ENCODE measurements at regions not wholly inside any gene's neighbourhood (a gene's known extent, or its start where the extent isn't known, plus 50 kb on each side); places are given as distances from the start of the nearest gene placed in this dataset.

DNA sequence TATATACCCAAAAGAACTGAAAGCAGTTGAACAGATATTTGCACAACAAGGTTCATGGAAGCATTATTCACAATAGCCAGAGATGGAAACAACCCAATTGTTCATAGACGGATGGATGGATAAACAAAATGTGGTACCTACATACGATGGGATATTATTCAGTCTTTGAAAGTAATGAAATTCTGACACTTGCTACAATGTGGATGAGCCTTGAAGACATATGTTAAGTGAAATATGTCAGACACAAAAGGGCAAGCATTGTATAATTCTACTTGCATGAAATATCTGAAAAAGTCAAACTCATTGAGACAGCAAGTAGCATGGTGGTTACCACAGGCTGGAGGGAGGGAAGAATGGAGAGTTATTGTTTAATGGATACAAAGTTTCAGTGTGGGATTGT lies 696.1 kb downstream of the MATN1 start:
- TF ChIP-seq, protein P1, sequence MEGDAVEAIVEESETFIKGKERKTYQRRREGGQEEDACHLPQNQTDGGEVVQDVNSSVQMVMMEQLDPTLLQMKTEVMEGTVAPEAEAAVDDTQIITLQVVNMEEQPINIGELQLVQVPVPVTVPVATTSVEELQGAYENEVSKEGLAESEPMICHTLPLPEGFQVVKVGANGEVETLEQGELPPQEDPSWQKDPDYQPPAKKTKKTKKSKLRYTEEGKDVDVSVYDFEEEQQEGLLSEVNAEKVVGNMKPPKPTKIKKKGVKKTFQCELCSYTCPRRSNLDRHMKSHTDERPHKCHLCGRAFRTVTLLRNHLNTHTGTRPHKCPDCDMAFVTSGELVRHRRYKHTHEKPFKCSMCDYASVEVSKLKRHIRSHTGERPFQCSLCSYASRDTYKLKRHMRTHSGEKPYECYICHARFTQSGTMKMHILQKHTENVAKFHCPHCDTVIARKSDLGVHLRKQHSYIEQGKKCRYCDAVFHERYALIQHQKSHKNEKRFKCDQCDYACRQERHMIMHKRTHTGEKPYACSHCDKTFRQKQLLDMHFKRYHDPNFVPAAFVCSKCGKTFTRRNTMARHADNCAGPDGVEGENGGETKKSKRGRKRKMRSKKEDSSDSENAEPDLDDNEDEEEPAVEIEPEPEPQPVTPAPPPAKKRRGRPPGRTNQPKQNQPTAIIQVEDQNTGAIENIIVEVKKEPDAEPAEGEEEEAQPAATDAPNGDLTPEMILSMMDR (IDR thresholded peaks at IDR 0.05), result no peak
- TF ChIP-seq POLR2AphosphoS5 (IDR thresholded peaks at IDR 0.05) (no peak), POLR2A (IDR thresholded peaks at IDR 0.05) (no peak)
